Ramos (cell line): ENCODE measurements at regions not wholly inside any gene's neighbourhood (a gene's known extent, or its start where the extent isn't known, plus 50 kb on each side); places are given as distances from the start of the nearest gene placed in this dataset.

Experiments
- in situ Hi-C: fragments of 300-500 bp; cut with MboI; formaldehyde crosslinking; loops from one replicate; pipeline ENCODE4 v1.14.3; 2022; ENCODE audit warnings: low sequenced_read_pairs; ENCODE audit not compliant: unreplicated experiment

DNA sequence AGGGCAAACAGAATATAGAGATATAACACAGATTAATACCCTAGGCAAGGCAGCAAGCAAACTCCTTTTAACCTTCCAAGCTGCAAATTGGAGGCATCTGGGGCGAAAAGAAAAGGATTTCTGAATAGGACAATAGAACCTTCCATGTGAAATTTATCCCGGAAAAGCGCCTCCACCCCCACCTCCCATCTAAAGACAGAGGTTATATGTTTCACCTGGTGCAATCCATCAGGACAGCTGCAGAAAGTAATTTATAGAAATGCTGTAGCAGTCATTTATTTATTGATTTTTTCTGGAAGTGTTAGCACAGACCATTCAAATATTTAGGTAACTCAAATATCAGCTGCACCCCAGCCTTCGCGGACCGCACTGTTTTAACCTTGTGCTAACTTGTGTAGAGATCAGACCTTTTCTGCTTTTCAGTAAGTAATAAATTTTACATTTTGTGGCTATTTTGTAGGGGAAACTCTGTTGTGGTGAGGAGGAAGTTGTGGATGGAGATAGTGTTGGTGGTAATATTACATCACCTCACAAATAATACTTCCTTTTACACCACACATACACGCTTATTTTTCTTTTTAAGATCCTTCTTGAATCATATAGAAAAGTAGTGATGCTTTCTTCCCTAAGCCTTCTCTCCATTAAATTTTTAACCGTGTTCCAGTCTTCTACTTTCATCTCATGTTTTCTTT, 919.3 kb upstream of the CDH2 start:
- in situ Hi-C loops: no loop called here

GRCh38 chr18:29087616-29088246, 910.8 kb upstream of the CDH2 start:
- in situ Hi-C loops: no loop called here

GRCh38 chr18:29084120-29084519, 907.2 kb upstream of the CDH2 start:
- in situ Hi-C loops: no loop called here

DNA sequence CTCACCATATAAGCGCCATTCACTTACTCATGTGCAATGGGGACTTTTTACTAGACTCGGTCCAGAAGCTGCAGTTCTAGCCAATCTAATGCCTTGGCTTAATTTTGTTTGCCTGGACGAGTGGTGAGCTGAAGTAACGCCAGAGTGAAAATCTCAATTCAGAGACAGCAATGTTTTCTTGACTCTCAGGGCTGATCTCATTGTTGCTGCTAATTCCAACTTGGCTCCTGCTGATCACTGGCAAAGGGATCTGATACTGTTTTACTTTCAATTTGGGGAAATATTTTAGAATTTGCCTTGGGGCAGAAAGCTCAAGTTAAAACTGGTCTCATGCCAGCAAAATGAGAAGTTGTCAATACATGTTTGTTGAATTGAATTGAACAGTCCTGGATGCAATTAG, 906.6 kb upstream of the CDH2 start:
- in situ Hi-C loops: no loop called here

- in situ Hi-C loops: no loop called here
These were observed 904.0 kb upstream of the CDH2 start for GRCh38 chr18:29080946-29081345.

DNA sequence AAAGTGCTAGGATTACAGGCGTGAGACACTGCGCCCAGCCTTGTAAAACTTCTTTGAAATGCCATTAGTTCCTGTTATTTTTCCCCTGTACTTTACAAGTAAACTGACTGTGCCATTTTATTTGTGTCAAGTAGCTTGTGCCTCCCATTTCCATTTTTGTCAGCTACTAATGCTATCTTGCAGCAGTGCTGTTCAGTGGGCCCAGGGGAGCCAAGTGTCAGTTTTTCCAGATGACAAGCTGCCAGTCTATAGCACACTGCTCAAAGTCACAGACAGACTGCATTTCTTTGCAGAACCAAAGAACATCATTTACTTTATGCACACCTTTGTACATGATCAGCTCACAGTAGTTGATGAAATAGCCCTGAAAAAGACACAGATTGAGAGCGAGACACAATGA, 901.3 kb upstream of the CDH2 start:
- in situ Hi-C loops: no loop called here

GRCh38 chr18:29077344-29077743, 900.4 kb upstream of the CDH2 start:
- in situ Hi-C loops: no loop called here

DNA sequence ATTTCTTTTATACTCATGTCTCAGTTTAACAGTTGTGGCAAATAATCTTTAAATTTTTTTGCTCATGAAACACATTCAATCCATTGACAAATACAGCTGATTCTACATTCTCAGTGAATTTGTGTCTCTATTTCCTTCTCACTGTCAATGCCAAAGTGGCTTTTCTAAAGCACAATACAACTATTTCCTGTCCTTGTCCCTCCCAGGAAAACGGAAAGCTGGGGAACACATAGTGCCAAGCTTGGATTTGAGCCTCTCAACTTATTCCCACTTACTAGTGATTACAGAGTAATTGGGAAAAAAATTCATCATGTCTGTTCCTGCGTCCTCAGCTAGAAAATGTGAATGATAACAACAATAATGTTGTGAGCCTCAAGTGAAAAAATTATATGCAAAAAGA, 899.7 kb upstream of the CDH2 start:
- in situ Hi-C loops: no loop called here

GRCh38 chr18:29074147-29074546, 897.2 kb upstream of the CDH2 start:
- in situ Hi-C loops: no loop called here

DNA sequence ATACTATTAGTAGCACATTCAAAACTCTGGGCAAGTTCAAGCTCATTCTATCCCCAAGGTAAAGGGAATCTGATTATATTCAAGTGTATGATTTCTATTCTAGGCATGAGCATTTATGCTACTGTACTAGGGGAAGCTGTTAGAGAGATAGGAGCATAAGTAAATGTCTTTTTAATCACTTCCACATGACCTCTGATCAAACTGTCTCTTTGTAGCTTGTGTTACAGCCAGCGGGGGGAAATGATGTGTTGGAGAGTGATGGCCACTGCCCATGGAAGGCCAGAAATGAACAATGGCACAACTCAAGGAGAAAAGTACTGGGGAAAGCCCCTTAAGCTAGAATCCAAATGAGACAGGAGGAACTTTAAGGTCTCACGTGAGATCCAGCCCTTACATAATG, 894.9 kb upstream of the CDH2 start:
- in situ Hi-C loops: no loop called here

DNA sequence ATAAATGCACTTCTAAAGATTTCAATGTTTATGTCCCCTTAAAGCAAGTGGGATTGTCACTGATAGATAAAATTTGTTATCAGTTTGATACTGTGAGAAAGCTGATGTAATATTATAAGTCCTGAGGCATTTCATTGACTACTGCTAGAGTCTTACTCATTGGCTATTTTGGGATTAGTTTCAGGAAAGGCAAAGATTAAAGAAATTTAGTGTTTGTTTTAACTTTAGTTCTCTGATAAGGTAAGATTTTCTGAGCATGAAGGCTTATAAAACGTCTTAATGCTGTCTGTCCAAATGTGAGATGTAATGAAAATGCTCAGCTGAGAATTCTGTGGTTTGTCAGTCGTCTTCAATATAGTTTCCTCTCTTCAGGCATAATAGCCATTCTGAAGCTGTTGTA, 886.4 kb upstream of the CDH2 start:
- in situ Hi-C loops: no loop called here

GRCh38 chr18:29062921-29063320, 886.0 kb upstream of the CDH2 start:
- in situ Hi-C loops: no loop called here

GRCh38 chr18:29060349-29060748, 883.4 kb upstream of the CDH2 start:
- in situ Hi-C loops: no loop called here

DNA sequence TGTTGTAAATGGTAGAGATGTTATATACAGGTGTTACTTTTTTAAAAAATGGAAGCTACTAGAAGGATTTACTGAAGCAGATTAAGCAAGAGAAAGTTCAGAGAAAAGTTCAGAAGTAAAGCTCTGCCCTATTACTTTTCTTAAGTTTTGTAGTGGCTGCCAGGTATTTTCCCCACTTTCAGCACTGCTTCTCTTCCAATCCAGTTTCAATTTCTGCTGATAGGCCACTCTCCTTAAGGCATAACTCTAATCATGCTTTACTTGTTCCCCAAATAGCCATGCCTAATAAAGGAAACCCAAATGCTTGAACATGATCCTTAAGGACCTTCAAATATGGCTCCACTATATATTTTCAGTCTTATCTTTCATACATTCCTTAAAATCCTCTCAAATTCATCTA, 880.8 kb upstream of the CDH2 start:
- in situ Hi-C loops: no loop called here

DNA sequence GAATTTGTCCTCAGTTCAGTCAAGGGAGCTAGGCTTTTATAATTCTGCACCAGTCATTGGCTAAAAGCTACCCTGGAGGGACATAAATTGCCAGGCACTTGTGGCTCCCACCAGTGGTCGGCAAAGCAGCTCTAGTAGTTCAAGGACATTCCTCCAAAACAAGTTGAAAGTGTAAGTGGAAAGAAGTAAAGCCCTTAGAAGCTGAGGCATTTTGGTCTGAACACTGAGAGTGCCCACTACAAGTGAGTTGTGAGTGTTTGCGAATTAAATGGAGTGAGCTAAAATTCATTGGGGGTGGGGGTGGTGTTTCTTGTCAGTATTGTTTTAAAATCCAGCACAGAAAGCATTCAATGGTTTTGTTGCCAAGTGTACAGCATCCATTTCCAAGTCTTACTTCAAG, 879.9 kb upstream of the CDH2 start:
- in situ Hi-C loops: no loop called here

DNA sequence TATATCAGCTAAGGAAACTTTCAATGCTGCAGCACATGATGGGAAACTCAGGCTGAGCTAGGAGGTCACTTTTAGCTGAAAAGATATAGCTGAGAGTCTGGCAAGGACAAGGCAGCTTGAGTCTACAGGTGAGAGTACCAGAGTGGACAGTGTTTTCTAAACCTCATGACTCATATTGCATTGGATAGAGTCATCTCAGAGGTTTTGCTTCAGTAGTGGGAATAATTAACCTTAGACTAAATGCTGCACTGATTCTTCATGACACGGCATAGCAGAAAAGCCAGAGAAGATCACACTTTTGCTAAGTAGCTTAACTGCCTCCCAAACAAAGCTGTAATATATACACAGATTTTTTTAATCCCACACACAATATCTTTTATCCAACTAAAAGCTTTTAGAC, 865.0 kb upstream of the CDH2 start:
- in situ Hi-C loops: no loop called here

- in situ Hi-C loops: no loop called here
These were observed 857.4 kb upstream of the CDH2 start for GRCh38 chr18:29034113-29034856.

- in situ Hi-C loops: no loop called here
These were observed 851.6 kb upstream of the CDH2 start for GRCh38 chr18:29028560-29028959.

DNA sequence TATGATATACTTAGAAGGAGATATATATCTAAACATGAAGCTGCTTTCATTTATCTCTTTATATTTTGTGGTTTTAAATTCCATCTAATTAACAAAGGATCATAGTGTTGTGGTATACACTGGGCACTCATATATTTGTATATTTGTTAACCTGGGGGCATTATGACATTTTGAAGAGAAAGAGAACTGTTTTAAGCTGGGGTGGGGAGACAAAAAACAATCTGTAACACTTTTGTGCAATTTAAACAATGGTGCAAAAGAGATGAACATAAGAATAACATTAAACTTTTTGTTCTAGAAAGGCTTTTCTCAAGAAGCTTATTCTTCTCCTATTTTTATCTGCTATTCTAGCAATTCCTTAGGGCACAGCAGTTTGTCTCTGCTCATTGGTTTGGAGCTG, 842.0 kb upstream of the CDH2 start:
- in situ Hi-C loops: no loop called here

- in situ Hi-C loops: no loop called here
These were observed 836.0 kb upstream of the CDH2 start for GRCh38 chr18:29012883-29013465.

- in situ Hi-C loops: no loop called here
These were observed 835.4 kb upstream of the CDH2 start for GRCh38 chr18:29012364-29012763.
